GM21381 (cell line): ENCODE measurements at regions not wholly inside any gene's neighbourhood (a gene's known extent, or its start where the extent isn't known, plus 50 kb on each side); places are given as distances from the start of the nearest gene placed in this dataset.

Source experiments
- ATAC-seq: cut with Tn5 transposase; IDR thresholded peaks from one replicate; pipeline ENCODE4 v1.9.1; 2021; ENCODE audit warnings: mild to moderate bottlenecking, moderate library complexity; ENCODE audit not compliant: unreplicated experiment

GRCh38 chr4:120977435-120977997, 55.0 kb upstream of the PRDM5 start:
- peak; percentile 79 for ATAC-seq

DNA sequence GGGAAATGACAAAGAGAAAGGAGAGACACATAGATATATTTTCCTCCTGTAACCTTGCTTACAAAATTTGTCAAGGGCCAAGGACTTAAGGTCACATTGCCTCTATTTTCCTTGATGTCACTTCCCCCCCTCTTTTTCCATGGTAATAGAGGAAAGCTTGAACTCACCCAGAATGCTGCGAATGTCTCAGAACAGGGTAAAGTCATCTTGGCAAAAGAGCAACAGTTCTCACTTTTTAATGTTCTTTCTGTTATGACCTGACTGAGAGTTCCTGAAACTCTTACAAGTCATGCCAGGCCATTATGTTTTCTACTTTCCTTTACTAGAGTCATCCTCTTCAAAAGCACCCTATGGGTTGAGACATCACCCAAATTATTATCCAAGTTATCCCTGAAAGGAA, 50.7 kb upstream of the PRDM5 start:
- no peak for ATAC-seq
